ENCODE measurements at regions not wholly inside any gene's neighbourhood (a gene's known extent, or its start where the extent isn't known, plus 50 kb on each side); places are given as distances from the start of the nearest gene placed in this dataset.

DNA sequence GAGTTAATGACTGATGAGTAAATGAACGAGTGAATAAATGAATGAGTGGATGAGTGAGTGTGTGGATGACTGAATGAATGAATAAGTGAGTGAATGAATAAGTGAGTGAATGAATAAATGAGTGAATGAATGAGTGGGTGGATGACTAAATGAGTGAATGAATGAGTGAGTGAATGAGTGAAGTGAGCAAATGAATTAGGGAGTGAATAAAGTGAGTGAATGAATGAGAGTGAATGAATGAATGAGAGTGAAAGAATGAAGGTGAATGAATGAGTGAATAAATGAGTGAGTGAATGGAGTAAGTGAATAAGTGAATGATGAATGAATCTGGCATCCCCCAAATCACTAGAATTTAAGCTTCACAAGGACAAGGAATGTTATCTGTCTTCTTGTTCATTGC, 1253.0 kb downstream of the TYW1 start:
- 37% methylated on average over 1 of the region's 1 CpG; no CpG with 5 or more reads in 1 of the 2 experiments for WGBS, 2 experiments (ENCODE audit: extremely low coverage in 2 of 2, insufficient read length in 1 of 2)
- Histone ChIP-seq H3K9me3 (ENCODE audit: control insufficient read depth, insufficient read depth, low read length) (peaks cover 18% of the 10 kb centered on the region), H2BK120ac (ENCODE audit: low read depth, low read length) (no peak overlapping the region), H4K8ac (ENCODE audit: low read depth in 2 of 2, low read length in 2 of 2) (no peak overlapping the region), H2AFZ (replicated peaks; ENCODE audit: low read length, poor library complexity) (no peak overlapping the region), H3K56ac (ENCODE audit: extremely low read depth, insufficient read depth, low read length) (no peak overlapping the region), H2BK20ac (ENCODE audit: low read depth, low read length) (no peak overlapping the region), H4K5ac (ENCODE audit: low read depth, low read length) (no peak overlapping the region), H3K4me3 (ENCODE audit: insufficient read depth, low read depth, low read length) (no peak overlapping the region), H2AK9ac (replicated peaks; ENCODE audit: low read depth, low read length, poor library complexity) (no peak overlapping the region), H3K23ac (ENCODE audit: low read depth, low read length) (no peak overlapping the region), H3K18ac (ENCODE audit: low read depth, low read length) (no peak overlapping the region), H3K9me1 (ENCODE audit: insufficient read depth, low read length) (no peaks in the 10 kb centered on the region), H3K4ac (ENCODE audit: low read depth, low read length) (no peak overlapping the region), H3K9ac (ENCODE audit: low read depth, low read length) (no peak overlapping the region), H3K27ac (ENCODE audit: insufficient read depth, low read length) (no peak overlapping the region), H2BK15ac (ENCODE audit: low read depth, low read length) (no peak overlapping the region), H4K91ac (ENCODE audit: insufficient read depth, low read depth, low read length) (no peak overlapping the region), H3K4me2 (ENCODE audit: low read depth, low read length) (no peak overlapping the region), H4K20me1 (ENCODE audit: insufficient read depth, low read length) (no peaks in the 10 kb centered on the region), H3K14ac (replicated peaks; ENCODE audit: low read depth, low read length) (no peak overlapping the region), H3K27me3 (ENCODE audit: control insufficient read depth, insufficient read depth, low read length) (no peaks in the 10 kb centered on the region), H2BK5ac (ENCODE audit: low read depth, low read length, poor library complexity, severe bottlenecking) (peak overlapping the region; percentile 52), H3K79me1 (ENCODE audit: low read depth in 1 of 2, low read length in 2 of 2) (no peaks in the 10 kb centered on the region), H3K36me3 (ENCODE audit: control insufficient read depth, insufficient read depth, low read length) (no peaks in the 10 kb centered on the region), H2AK5ac (ENCODE audit: low read depth, low read length) (no peak overlapping the region), H3K4me1 (ENCODE audit: control insufficient read depth, insufficient read depth, low read length) (no peaks in the 10 kb centered on the region)
- BruUV-seq (replicated peaks): no TSS peak
- in situ Hi-C loops (cut with MboI; ENCODE audit: low sequenced_read_pairs): no loop called here
- no peak for DNase-seq
- ChIA-PET CTCF (no interaction called here), POLR2A (ENCODE audit: unreplicated experiment) (no interaction called here)
- TF ChIP-seq RFX5 (IDR thresholded peaks at IDR 0.05; ENCODE audit: low read depth, low read length) (no peak), MAZ (IDR thresholded peaks at IDR 0.05; ENCODE audit: borderline replicate concordance, low read depth, low read length) (no peak), CEBPB (IDR thresholded peaks at IDR 0.05; ENCODE audit: low read depth, low read length) (no peak), MAFK (IDR thresholded peaks at IDR 0.05; ENCODE audit: low read depth, low read length) (no peak), CHD1 (IDR thresholded peaks at IDR 0.05; ENCODE audit: low read depth, low read length) (no peak), NFE2L2 (IDR thresholded peaks at IDR 0.05; ENCODE audit: low read depth, low read length) (no peak), FOS (IDR thresholded peaks at IDR 0.05; ENCODE audit: low read depth, low read length) (no peak), MXI1 (IDR thresholded peaks at IDR 0.05; ENCODE audit: borderline replicate concordance, low read depth, low read length) (no peak), RAD21 (IDR thresholded peaks at IDR 0.05; ENCODE audit: low read length) (no peak), BHLHE40 (IDR thresholded peaks at IDR 0.05; ENCODE audit: low read depth, low read length) (no peak), RCOR1 (IDR thresholded peaks at IDR 0.05; ENCODE audit: insufficient replicate concordance, low read length) (no peak), SMC3 (IDR thresholded peaks at IDR 0.05; ENCODE audit: low read depth, low read length) (no peak)
- TF ChIP-seq, protein P1, sequence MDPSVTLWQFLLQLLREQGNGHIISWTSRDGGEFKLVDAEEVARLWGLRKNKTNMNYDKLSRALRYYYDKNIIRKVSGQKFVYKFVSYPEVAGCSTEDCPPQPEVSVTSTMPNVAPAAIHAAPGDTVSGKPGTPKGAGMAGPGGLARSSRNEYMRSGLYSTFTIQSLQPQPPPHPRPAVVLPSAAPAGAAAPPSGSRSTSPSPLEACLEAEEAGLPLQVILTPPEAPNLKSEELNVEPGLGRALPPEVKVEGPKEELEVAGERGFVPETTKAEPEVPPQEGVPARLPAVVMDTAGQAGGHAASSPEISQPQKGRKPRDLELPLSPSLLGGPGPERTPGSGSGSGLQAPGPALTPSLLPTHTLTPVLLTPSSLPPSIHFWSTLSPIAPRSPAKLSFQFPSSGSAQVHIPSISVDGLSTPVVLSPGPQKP (IDR thresholded peaks at IDR 0.05; ENCODE audit: borderline replicate concordance, low read depth, low read length): no peak
- TF ChIP-seq, protein P2, sequence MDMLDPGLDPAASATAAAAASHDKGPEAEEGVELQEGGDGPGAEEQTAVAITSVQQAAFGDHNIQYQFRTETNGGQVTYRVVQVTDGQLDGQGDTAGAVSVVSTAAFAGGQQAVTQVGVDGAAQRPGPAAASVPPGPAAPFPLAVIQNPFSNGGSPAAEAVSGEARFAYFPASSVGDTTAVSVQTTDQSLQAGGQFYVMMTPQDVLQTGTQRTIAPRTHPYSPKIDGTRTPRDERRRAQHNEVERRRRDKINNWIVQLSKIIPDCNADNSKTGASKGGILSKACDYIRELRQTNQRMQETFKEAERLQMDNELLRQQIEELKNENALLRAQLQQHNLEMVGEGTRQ (IDR thresholded peaks at IDR 0.05; ENCODE audit: low read depth, low read length): no peak
- intact Hi-C loops (cut with micrococcal nuclease): no loop called here
- dilution Hi-C loops (cut with HindIII; ENCODE audit: low sequenced_read_pairs, unreplicated experiment): no loop called here
- no peak for ATAC-seq (ENCODE audit: low read depth)

All from IMR-90 (cell line).